Transverse colon (tissue), 4 donors: ENCODE measurements at regions not wholly inside any gene's neighbourhood (a gene's known extent, or its start where the extent isn't known, plus 50 kb on each side); places are given as distances from the start of the nearest gene placed in this dataset.

Experiments used
- CTCF ChIP-seq, 5 experiments: fragments of 200-600 bp in 3 of 5; fragments of 450-650 bp in 2 of 5; sonication (generic) in 3 of 5; IDR thresholded peaks; 1 replicate in 2 of 5; 2 replicates in 3 of 5; pipeline ENCODE4 v1.5.1; 2016 to 2017; ENCODE audit warnings: antibody characterized with exemption in 5 of 5, inconsistent platforms in 3 of 5, mild to moderate bottlenecking in 2 of 5, moderate library complexity in 1 of 5
- POLR2A ChIP-seq: fragments of 450-650 bp; IDR thresholded peaks from one replicate; pipeline ENCODE4 v1.6.1; 2016; ENCODE audit warnings: antibody characterized with exemption, mild to moderate bottlenecking, moderate library complexity
- POLR2AphosphoS5 ChIP-seq, 3 donors: sonication (generic); formaldehyde crosslinking; IDR thresholded peaks; one replicate each; pipeline ENCODE4 v1.6.1; 2016; ENCODE audit warnings: antibody characterized with exemption in 3 of 3

- no peak for TF ChIP-seq CTCF (IDR thresholded peaks at IDR 0.05)
- TF ChIP-seq POLR2AphosphoS5 (IDR thresholded peaks at IDR 0.05) = no peak
- TF ChIP-seq POLR2A = no peak
Observed at GRCh38 chr2:145197944-145198343, 678.0 kb upstream of the ZEB2 start.
